Raji (cell line): ENCODE measurements at regions not wholly inside any gene's neighbourhood (a gene's known extent, or its start where the extent isn't known, plus 50 kb on each side); places are given as distances from the start of the nearest gene placed in this dataset.

Source experiments
- POLR2A ChIP-seq: IDR thresholded peaks from 2 replicates; pipeline ENCODE4 v1.6.1; 2011; ENCODE audit warnings: low read depth, low read length, control low read depth; ENCODE audit not compliant: insufficient read depth

DNA sequence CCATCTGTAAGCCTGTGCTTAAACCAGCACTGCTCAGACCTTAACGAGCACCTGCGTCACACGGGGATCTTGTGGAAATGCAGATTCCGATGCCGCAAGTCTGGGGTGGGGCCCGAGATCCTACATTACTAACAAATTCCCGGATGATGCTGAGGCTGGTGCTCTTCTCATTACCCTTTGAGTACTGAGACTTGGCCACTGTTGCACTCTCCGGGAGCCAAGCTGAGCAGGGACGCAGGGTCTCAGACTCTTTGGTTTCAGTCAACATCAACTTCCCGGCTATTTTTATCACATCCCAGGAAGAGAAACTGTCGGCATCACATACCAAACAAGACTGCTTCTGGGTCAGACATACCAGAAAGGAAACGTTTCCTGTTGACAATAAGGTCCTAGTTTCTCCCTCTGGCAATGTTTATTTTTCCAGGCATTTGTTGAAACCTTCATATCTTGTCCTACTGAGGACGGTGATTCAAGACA lies 276.6 kb downstream of the SHQ1 start:
- TF ChIP-seq POLR2A, result no peak

DNA sequence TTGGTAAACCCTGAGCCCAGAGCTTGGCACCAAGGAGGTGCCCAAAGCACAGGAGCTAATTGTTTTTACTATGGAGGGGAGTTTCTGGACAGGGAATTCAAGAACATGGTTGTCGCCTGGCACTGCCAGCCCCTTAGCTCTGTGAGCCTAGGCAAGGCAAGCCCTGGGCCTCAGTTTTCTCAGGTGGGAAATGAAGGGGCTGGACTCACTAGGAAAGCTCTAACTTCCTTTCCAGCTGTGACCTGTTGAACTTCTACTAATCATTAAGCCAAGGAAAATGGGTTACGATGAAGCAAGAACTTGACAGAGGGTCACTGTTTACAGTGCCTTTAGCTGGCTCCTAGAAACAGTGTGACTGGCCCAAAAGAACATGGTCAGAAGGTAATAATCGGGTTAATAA lies 277.2 kb downstream of the SHQ1 start:
- TF ChIP-seq POLR2A, result no peak

- no peak for TF ChIP-seq POLR2A
Measured at GRCh38 chr3:72569754-72570440, 278.3 kb downstream of the SHQ1 start.

- no peak for TF ChIP-seq POLR2A
Measured at GRCh38 chr3:72568083-72568482, 280.2 kb downstream of the SHQ1 start.

DNA sequence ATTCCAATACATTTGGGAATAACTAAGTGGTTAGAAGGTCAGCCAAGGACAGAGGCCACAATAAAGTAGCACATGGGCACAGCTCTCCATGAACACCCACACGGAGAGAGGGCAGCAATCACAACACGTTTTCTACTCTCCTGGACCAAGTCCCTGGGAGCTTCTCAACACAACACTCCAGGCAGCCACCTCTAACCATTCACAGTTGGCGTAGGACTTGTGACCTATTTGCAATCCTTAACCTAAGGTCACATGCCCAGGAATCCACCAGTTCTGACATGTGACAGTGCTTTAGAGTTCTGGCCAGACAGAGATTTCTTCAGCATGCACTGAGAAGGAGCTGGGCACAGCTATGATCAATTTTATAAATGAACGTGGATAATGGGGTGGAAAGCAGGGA lies 280.8 kb downstream of the SHQ1 start:
- TF ChIP-seq POLR2A, result no peak

- TF ChIP-seq POLR2A, result no peak
Measured at GRCh38 chr3:72565593-72565992, 282.7 kb downstream of the SHQ1 start.

GRCh38 chr3:72563690-72564370 lies 284.4 kb downstream of the SHQ1 start:
- TF ChIP-seq POLR2A, result no peak

DNA sequence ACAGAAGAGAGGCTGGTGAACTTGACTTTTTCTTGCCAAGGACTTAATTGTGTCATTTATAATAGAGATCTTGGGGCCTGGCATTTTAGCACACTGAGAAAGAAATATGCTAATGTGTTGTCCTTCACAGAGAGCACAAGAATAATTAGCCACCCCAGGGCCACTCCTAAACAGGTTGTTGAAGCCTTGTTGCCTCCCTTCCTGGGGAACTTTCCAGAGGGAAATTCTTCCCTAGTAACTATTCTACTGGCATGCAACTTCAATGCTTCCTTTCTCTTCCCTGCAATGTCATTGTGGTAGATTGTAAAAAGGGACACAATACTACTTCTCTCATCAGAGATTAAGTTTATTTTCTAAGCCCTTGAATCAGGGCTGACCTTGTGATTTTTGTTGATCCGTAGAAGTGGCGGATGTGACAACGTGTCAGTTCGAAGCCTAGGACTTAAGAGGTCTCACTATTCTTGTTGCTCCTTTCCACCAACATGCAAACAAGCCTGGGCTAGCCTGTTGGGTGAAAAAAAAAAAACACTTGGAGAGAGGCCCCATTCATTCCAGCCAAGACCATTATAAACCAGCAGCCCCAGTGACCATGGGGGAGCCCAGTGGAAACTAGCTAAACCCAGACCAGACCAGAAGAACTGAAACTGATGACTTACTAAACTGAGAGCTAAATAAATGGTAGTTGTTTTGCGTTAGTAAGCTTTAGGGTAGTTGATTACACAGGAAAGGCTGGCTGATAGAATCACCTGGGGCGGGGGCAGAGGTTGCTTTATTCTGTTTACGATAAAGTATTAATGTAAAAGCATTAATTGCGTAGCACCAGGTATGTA lies 287.2 kb downstream of the SHQ1 start:
- no peak for TF ChIP-seq POLR2A

- no peak for TF ChIP-seq POLR2A
Measured at GRCh38 chr3:72559385-72559784, 288.9 kb downstream of the SHQ1 start.

DNA sequence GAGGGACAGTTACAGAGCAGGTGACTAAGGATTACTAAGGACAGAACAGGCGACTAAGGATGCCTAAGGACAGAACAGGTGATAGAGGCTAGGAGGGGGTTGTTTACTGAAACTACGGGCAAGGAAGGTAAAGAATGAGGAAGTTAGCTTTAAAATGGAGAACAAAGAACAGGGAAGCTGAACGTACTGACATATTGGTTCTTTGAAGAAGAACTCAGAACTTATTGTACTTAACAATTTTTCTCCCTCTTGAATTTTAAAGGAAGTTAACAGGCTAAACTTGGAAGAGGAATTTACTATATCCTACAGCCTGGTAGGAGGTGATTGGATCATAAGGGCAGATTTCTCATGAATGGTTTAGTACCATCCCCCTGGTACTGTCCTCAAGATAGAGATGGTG lies 290.2 kb downstream of the SHQ1 start:
- TF ChIP-seq POLR2A, result no peak

DNA sequence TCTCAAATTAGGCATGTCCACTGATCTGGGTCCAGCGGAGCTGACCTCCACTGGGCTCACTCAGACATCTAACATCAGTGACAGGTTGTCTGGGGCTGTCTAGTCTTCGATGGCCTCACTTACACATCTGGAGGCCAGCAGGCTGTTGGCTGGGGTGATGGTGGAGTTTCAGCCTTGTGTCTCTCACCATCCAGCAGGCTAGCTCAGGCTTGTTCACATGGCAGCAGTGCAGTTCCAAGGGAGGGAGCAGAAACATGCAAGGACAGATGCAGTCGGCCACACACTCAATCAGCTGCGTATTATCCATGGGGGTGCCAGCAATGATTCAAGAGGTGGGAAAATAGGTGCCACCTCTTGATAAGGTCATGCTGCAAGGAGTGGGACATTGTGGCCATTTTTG lies 292.5 kb downstream of the SHQ1 start:
- no peak for TF ChIP-seq POLR2A

- no peak for TF ChIP-seq POLR2A
Measured at GRCh38 chr3:72554689-72555088, 293.6 kb downstream of the SHQ1 start.

- no peak for TF ChIP-seq POLR2A
Measured at GRCh38 chr3:72553298-72553697, 294.9 kb downstream of the SHQ1 start.

GRCh38 chr3:72550582-72551262 lies 297.5 kb downstream of the SHQ1 start:
- TF ChIP-seq POLR2A, result no peak
